Ovary (tissue), 7 donors: ENCODE measurements at regions not wholly inside any gene's neighbourhood (a gene's known extent, or its start where the extent isn't known, plus 50 kb on each side); places are given as distances from the start of the nearest gene placed in this dataset.

Experiments used
- DNase-seq, 5 donors: peaks; one replicate each; pipeline ENCODE4 v3.0.0-alpha.2; 2019 to 2020
- H3K27ac ChIP-seq, 2 donors: fragments of 200-600 bp; one replicate each; pipeline versions ENCODE4 v1.5.1 to v1.8.0; 2019 to 2022
- H3K27me3 ChIP-seq: fragments of 200-600 bp; one replicate; pipeline ENCODE4 v1.8.0; 2022
- H3K36me3 ChIP-seq: fragments of 200-600 bp; sonication (generic); one replicate; pipeline ENCODE4 v1.5.1; 2019
- H3K4me1 ChIP-seq: one replicate; pipeline ENCODE4 v1.8.1; 2013; ENCODE audit warnings: mild to moderate bottlenecking, moderate library complexity; ENCODE audit not compliant: insufficient read depth
- H3K4me3 ChIP-seq: fragments of 200-600 bp; sonication (generic); one replicate; pipeline ENCODE4 v1.5.1; 2017
- H3K9me3 ChIP-seq, 2 donors: fragments of 200-600 bp in 1 of 2; sonication (generic) in 1 of 2; one replicate each; pipeline versions ENCODE4 v1.5.1 to v1.8.1; 2013 to 2019; ENCODE audit warnings: mild to moderate bottlenecking in 1 of 2, moderate library complexity in 1 of 2
- EP300 ChIP-seq: sonication (generic); formaldehyde crosslinking; IDR thresholded peaks from one replicate; pipeline ENCODE4 v1.6.1; 2017; ENCODE audit warnings: antibody characterized with exemption
- POLR2A ChIP-seq: fragments of 450-650 bp; IDR thresholded peaks from one replicate; pipeline ENCODE4 v1.6.1; 2017; ENCODE audit warnings: antibody characterized with exemption, mild to moderate bottlenecking, moderate library complexity
- WGBS, 3 donors: extraction: QIAGEN DNeasy Blood & Tissue Kit in 1 of 3; methylation state at CpG; one replicate each; pipeline versions ENCODE4 v1.1.5 to v1.1.7; 2013 to 2017; 5-methylcytosine and 5-hydroxymethylcytosine counted together
- intact Hi-C, 4 donors: fragments of 100-400 bp; cut with DNase I; formaldehyde crosslinking; loops; one replicate each; pipeline versions ENCODE4 v1.11.0 to v1.15.1; 2022 to 2023
- TF ChIP-seq, protein P1 (sequence below), 3 donors: fragments of 450-650 bp in 2 of 3; fragments of 200-600 bp in 1 of 3; IDR thresholded peaks; one replicate each; pipeline versions ENCODE4 v1.5.1 to v1.8.0; 2016 to 2022; ENCODE audit warnings: antibody characterized with exemption in 3 of 3, mild to moderate bottlenecking in 1 of 3
- donor health status: DM: no; HTN: no; CAD: no; lungs with moderate emphysema.
- donor health status: DM: no; HTN: no; CAD: no.
- donor health status: Bipolar disorder and iron deficiency.
- donor health status: DM: no; HTN: no; CAD: no.
- donor health status: DM: yes; HTN: yes; CAD: no.

DNA sequence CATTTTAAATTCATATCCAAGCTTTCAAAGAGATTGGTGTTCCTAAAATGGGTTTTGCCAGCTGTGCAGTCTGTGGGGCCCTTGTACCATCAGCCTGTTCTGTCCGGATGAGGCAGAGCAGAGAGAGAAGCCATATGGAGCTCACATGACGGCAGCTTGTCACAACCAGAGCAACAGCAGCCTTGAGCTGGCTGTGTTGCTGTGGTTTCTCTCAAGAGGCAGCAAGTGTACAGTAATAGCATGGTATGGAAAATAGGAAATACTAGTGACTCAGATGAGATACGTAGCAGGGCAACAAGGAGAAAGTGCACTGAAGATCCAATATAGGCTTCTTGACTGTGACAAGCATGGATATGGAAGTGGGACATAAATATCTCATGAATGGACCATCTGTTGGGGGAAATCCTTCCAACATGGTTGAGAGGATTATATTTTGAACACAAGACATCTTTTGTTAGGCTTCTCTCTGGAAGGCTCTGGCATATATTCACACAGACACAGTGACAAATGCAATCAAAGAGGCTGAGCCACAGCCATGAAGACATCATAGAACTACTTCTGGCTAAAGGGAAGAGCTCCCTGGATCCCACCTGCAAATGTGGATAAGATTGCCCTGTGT is 251.0 kb upstream of the TAC1 start:
- WGBS, 3 donors, result 57 to 68% (median 63%) methylated on average over 3 of the region's 3 CpGs
- Histone ChIP-seq H3K4me1 (no peaks in the 10 kb centered on the region), H3K9me3 (no peaks in the 10 kb centered on the region)

GRCh38 chr7:97495487-97495886 is 236.4 kb upstream of the TAC1 start:
- 76 to 86% (median 78%) methylated on average over 2 of the region's 2 CpGs for WGBS, 3 donors

More for the DNA sequence above, 251.0 kb upstream of the TAC1 start:
- intact Hi-C loops, result no loop called here
- H3K36me3 ChIP-seq, result no peaks in the 10 kb centered on the region
- no peak for DNase-seq
- no peak overlapping the region for H3K4me3 ChIP-seq
- no peaks in the 10 kb centered on the region for H3K27me3 ChIP-seq
- TF ChIP-seq EP300 (no peak), POLR2A (no peak)
- TF ChIP-seq, protein P1, sequence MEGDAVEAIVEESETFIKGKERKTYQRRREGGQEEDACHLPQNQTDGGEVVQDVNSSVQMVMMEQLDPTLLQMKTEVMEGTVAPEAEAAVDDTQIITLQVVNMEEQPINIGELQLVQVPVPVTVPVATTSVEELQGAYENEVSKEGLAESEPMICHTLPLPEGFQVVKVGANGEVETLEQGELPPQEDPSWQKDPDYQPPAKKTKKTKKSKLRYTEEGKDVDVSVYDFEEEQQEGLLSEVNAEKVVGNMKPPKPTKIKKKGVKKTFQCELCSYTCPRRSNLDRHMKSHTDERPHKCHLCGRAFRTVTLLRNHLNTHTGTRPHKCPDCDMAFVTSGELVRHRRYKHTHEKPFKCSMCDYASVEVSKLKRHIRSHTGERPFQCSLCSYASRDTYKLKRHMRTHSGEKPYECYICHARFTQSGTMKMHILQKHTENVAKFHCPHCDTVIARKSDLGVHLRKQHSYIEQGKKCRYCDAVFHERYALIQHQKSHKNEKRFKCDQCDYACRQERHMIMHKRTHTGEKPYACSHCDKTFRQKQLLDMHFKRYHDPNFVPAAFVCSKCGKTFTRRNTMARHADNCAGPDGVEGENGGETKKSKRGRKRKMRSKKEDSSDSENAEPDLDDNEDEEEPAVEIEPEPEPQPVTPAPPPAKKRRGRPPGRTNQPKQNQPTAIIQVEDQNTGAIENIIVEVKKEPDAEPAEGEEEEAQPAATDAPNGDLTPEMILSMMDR (IDR thresholded peaks at IDR 0.05), result no peak
- no peak overlapping the region for H3K27ac ChIP-seq

DNA sequence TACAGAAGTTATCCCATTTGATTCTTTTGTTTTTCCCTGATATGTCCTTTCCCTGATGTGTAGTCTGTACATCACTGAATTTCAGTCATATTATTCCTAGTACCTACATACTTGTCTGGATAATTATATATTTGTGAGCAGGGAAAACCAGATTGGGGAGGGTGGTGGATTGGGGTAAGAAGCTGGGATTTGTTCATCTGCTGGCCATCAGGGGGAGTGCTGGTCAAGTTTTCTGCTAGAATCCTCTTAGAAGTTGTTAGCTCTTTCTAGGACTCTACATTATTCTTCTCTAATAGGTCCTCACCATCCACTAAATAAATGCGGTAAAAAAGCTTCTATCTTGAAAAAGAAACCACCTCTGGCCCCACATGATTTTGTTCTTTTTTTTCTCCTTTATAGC is 232.7 kb upstream of the TAC1 start:
- Histone ChIP-seq H3K4me1 (no peaks in the 10 kb centered on the region), H3K27me3 (no peaks in the 10 kb centered on the region), H3K27ac (no peak overlapping the region), H3K9me3 (no peaks in the 10 kb centered on the region), H3K4me3 (no peak overlapping the region), H3K36me3 (no peaks in the 10 kb centered on the region)
- WGBS, 3 donors, result 51 to 77% (median 61%) methylated on average over 1 of the region's 1 CpG
- DNase-seq, result no peak
- intact Hi-C loops, result no loop called here
- TF ChIP-seq, protein P1 (IDR thresholded peaks at IDR 0.05), result no peak
- no peak for TF ChIP-seq POLR2A
- no peak for TF ChIP-seq EP300

More at GRCh38 chr7:97495487-97495886, 236.4 kb upstream of the TAC1 start:
- Histone ChIP-seq H3K27me3 (no peaks in the 10 kb centered on the region), H3K4me1 (no peaks in the 10 kb centered on the region), H3K9me3 (no peaks in the 10 kb centered on the region), H3K4me3 (no peak overlapping the region), H3K27ac (no peak overlapping the region), H3K36me3 (no peaks in the 10 kb centered on the region)
- no peak for TF ChIP-seq POLR2A
- TF ChIP-seq, protein P1 (IDR thresholded peaks at IDR 0.05), result no peak
- no peak for TF ChIP-seq EP300
- no peak for DNase-seq
- intact Hi-C loops, result no loop called here

DNA sequence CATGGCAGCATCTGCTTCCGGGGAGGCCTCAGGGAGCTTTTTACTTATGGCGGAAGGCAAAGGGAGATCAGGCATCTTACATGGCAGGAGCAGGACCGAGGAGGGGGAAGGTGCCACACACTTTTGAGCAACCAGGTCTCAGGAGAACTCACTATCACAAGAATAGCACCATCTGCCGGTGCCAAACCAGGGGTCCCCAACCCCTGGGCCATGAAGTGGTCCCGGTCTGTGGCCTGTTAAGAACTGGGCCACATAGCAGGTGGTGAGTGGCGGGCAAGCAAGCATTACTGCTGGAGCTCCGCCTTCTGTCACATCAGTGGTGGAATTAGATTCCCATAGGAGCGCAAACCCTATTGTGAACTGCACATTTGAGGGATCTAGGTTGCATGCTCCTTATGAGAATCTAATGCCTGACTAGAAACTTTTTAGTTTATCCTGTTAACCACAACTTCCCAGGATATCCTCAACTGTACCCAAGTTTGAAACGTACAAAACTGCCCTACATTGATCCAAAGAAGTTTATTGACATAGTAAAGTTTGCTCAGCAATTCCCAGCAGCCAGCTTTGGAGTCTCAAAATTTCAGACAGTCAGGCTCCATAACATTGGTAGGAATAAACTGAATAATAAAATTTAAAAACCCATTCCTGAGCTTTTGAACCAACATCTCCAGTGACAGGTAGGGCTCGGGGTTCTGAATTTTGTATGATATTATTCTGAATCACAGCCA is 228.4 kb upstream of the TAC1 start:
- no peaks in the 10 kb centered on the region for H3K4me1 ChIP-seq
- DNase-seq, result no peak
- TF ChIP-seq EP300, result no peak
- TF ChIP-seq POLR2A, result no peak
- TF ChIP-seq, protein P1 (IDR thresholded peaks at IDR 0.05), result no peak
- no peak overlapping the region for H3K27ac ChIP-seq
- H3K36me3 ChIP-seq, result no peaks in the 10 kb centered on the region
- 78 to 83% (median 82%) methylated on average over 10 of the region's 10 CpGs for WGBS, 3 donors
- H3K9me3 ChIP-seq, result no peaks in the 10 kb centered on the region
- H3K27me3 ChIP-seq, result no peaks in the 10 kb centered on the region
- intact Hi-C loops, result loop anchor here in 1 of 4 donors (1.0 kb wide), 1 partner anchor 33 kb away; no protein-coding TSS in a partner anchor
- H3K4me3 ChIP-seq, result no peak overlapping the region
